HCT116 (cell line): ENCODE measurements at regions not wholly inside any gene's neighbourhood (a gene's known extent, or its start where the extent isn't known, plus 50 kb on each side); places are given as distances from the start of the nearest gene placed in this dataset.

Experiments
- ATAC-seq: fragments of 200-7000 bp; cut with Tn5 transposase; 2 replicates; pipeline ENCODE4 v1.9.1; 2020; ENCODE audit warnings: mild to moderate bottlenecking, moderate library complexity
- BruUV-seq: library from RNA; stranded (reverse); fragments of 400-500 nt; replicated peaks from 2 replicates; lab custom pipeline; 2021; lab: Mats Ljungman, UMichigan
- CTCF ChIA-PET: fragments of 300-600 bp; sonication (Branson Sonifier 250); formaldehyde crosslinking; loops from one replicate; lab custom pipeline; 2021; ENCODE audit warnings: antibody characterized with exemption; lab: Charles Lee
- POLR2A ChIA-PET: fragments of 300-600, 350-600 bp; sonication (Branson Sonifier 250); formaldehyde crosslinking; loops from one replicate; lab custom pipeline; 2021; ENCODE audit warnings: antibody characterized with exemption; lab: Charles Lee
- RAD21 ChIA-PET, 2 experiments: fragments of 300-600 bp; sonication (Branson Sonifier 250); formaldehyde crosslinking; loops; one replicate each; lab custom pipeline; 2023; ENCODE audit warnings: low total read pairs in 2 of 2; ENCODE audit not compliant: uncharacterized antibody in 2 of 2, unreplicated experiment in 2 of 2, low non-redundant PET in 1 of 2; lab: Charles Lee
- DNase-seq: peaks from one replicate; pipeline ENCODE4 v3.0.0-alpha.2; 2010; ENCODE audit warnings: low read depth, low spot score
- H2AFZ ChIP-seq: fragments of 200-600 bp; shearing (Covaris generic), sonication (generic); 2 replicates; pipeline ENCODE4 v1.6.1; 2017; ENCODE audit warnings: low read depth, mixed run types, mixed read lengths, antibody characterized with exemption, low read length; ENCODE audit not compliant: poor library complexity, severe bottlenecking
- H3K27ac ChIP-seq: 2 replicates; pipeline ENCODE4 v1.5.1; 2012; ENCODE audit warnings: low read depth, low read length
- H3K27me3 ChIP-seq: fragments of 200-600 bp; sonication (generic); 2 replicates; pipeline ENCODE4 v1.6.1; 2016; ENCODE audit warnings: mixed run types, low read length, mixed read lengths; ENCODE audit not compliant: insufficient read depth
- H3K36me3 ChIP-seq, 2 experiments: fragments of 200-500 bp in 1 of 2; fragments of 200-600 bp in 1 of 2; sonication (Bioruptor generic) in 1 of 2; sonication (generic) in 1 of 2; 2 replicates each; pipeline versions ENCODE4 v1.5.1 to v1.6.1; 2014 to 2016; ENCODE audit warnings: low read length in 2 of 2, inconsistent platforms in 1 of 2, mixed read lengths in 1 of 2, mixed run types in 1 of 2; ENCODE audit not compliant: insufficient read depth in 2 of 2, control insufficient read depth in 1 of 2
- H3K4me1 ChIP-seq, 2 experiments: fragments of 200-600 bp in 1 of 2; sonication (generic) in 1 of 2; 2 replicates each; pipeline versions ENCODE4 v1.5.1 to v1.6.1; 2012 to 2017; ENCODE audit warnings: low read length in 2 of 2, inconsistent platforms in 1 of 2, mild to moderate bottlenecking in 1 of 2, mixed read lengths in 1 of 2, mixed run types in 1 of 2, moderate library complexity in 1 of 2; ENCODE audit not compliant: insufficient read depth in 2 of 2, control insufficient read depth in 1 of 2
- H3K4me2 ChIP-seq: fragments of 200-600 bp; sonication (generic); 2 replicates; pipeline ENCODE4 v1.6.1; 2017; ENCODE audit warnings: mixed run types, low read length, mixed read lengths
- H3K4me3 ChIP-seq, 2 experiments: fragments of 200-600 bp in 1 of 2; sonication (generic) in 1 of 2; replicated peaks in 1 of 2; 2 replicates each; pipeline ENCODE4 v1.5.1; 2011 to 2016; ENCODE audit warnings: low read length in 2 of 2, control low read depth in 1 of 2, low read depth in 1 of 2, mild to moderate bottlenecking in 1 of 2, mixed read lengths in 1 of 2, mixed run types in 1 of 2
- H3K79me2 ChIP-seq: fragments of 200-600 bp; sonication (generic); 2 replicates; pipeline ENCODE4 v1.6.1; 2017; ENCODE audit warnings: mild to moderate bottlenecking, mixed run types, low read length, moderate library complexity, mixed read lengths; ENCODE audit not compliant: insufficient read depth
- H3K9ac ChIP-seq: fragments of 200-600 bp; sonication (generic); 2 replicates; pipeline ENCODE4 v1.6.1; 2016; ENCODE audit warnings: low read length, mixed read lengths
- H3K9me2 ChIP-seq: fragments of 200-600 bp; sonication (generic), shearing (Covaris generic); 2 replicates; pipeline ENCODE4 v1.6.1; 2017; ENCODE audit warnings: mixed run types, mild to moderate bottlenecking, moderate library complexity; ENCODE audit not compliant: insufficient read depth
- H3K9me3 ChIP-seq, 2 experiments: fragments of 200-500 bp in 1 of 2; fragments of 200-600 bp in 1 of 2; sonication (Bioruptor generic) in 1 of 2; sonication (generic) in 1 of 2; 2 replicates each; pipeline ENCODE4 v1.6.1; 2014 to 2017; ENCODE audit warnings: low read length in 2 of 2, mixed read lengths in 2 of 2, inconsistent platforms in 1 of 2, low read depth in 1 of 2, mild to moderate bottlenecking in 1 of 2, mixed run types in 1 of 2, moderate library complexity in 1 of 2; ENCODE audit not compliant: control insufficient read depth in 1 of 2, insufficient read depth in 1 of 2
- H4K20me1 ChIP-seq: fragments of 200-600 bp; sonication (generic), shearing (Covaris generic); 2 replicates; pipeline ENCODE4 v1.6.1; 2017; ENCODE audit warnings: mixed run types, mild to moderate bottlenecking, moderate library complexity; ENCODE audit not compliant: insufficient read depth
- CEBPB ChIP-seq: IDR thresholded peaks from 2 replicates; pipeline ENCODE4 v1.6.1; 2012; ENCODE audit warnings: low read depth
- EZH2phosphoT487 ChIP-seq: fragments of 200-600 bp; IDR thresholded peaks from 2 replicates; pipeline ENCODE4 v1.6.1; 2018; ENCODE audit warnings: antibody characterized with exemption, borderline replicate concordance
- FOSL1 ChIP-seq: IDR thresholded peaks from 2 replicates; pipeline ENCODE4 v1.6.1; 2012; ENCODE audit warnings: low read depth
- RAD21 ChIP-seq: IDR thresholded peaks from 2 replicates; pipeline ENCODE4 v1.6.1; 2012; ENCODE audit warnings: low read depth, mild to moderate bottlenecking
- SP1 ChIP-seq: IDR thresholded peaks from 2 replicates; pipeline ENCODE4 v1.6.1; 2012; ENCODE audit warnings: low read depth
- ZNF274 ChIP-seq: fragments of 200-500 bp; sonication (Bioruptor generic); IDR thresholded peaks from 2 replicates; pipeline ENCODE4 v1.6.1; 2014; ENCODE audit warnings: mild to moderate bottlenecking, low read depth, low read length, inconsistent platforms
- intact Hi-C: fragments of 100-400 bp; cut with micrococcal nuclease; formaldehyde crosslinking; loops from 2 replicates; pipeline ENCODE4 v1.10.0; 2022
- TF ChIP-seq, protein P1 (sequence below): IDR thresholded peaks from 2 replicates; pipeline ENCODE4 v1.6.1; 2012; ENCODE audit warnings: low read depth
- TF ChIP-seq, protein P2 (sequence below), 3 experiments: fragments of 200-600 bp in 1 of 3; sonication (generic) in 1 of 3; IDR thresholded peaks in 2 of 3; conservative IDR thresholded peaks in 1 of 3; 2 replicates each; pipeline ENCODE4 v1.5.1; 2012 to 2017; ENCODE audit warnings: low read depth in 2 of 3, low read length in 2 of 3, antibody characterized with exemption in 1 of 3, borderline replicate concordance in 1 of 3, control low read depth in 1 of 3, mild to moderate bottlenecking in 1 of 3, mixed read lengths in 1 of 3, mixed run types in 1 of 3, moderate library complexity in 1 of 3; ENCODE audit not compliant: insufficient read depth in 1 of 3
- TF ChIP-seq, protein P3 (sequence below): IDR thresholded peaks from 2 replicates; pipeline ENCODE4 v1.6.1; 2011; ENCODE audit warnings: mild to moderate bottlenecking, low read length, moderate library complexity; ENCODE audit not compliant: insufficient replicate concordance; ENCODE audit errors: extremely low read depth
- TF ChIP-seq, protein P4 (sequence below): IDR thresholded peaks from 2 replicates; pipeline ENCODE4 v1.6.1; 2012

DNA sequence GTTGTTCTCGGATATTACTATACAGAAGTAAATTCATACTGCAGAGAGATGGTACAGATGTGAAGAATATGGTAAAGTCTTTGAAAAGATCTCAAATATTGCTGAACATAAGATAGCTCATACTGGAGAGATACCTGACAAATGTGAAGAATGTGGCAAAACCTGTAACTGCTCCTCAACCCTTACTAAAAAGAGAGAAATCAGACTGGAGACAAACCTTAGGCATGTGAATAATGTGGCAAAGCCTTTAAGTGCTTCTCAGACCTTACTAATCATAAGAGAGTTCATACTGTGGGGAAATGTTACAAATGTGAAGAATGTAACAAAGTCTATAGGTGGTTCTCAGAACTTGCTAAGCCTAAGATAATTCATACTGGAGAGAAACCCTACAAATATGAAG, 986.0 kb upstream of the TSPY4 start (continued):
- TF ChIP-seq, protein P1, sequence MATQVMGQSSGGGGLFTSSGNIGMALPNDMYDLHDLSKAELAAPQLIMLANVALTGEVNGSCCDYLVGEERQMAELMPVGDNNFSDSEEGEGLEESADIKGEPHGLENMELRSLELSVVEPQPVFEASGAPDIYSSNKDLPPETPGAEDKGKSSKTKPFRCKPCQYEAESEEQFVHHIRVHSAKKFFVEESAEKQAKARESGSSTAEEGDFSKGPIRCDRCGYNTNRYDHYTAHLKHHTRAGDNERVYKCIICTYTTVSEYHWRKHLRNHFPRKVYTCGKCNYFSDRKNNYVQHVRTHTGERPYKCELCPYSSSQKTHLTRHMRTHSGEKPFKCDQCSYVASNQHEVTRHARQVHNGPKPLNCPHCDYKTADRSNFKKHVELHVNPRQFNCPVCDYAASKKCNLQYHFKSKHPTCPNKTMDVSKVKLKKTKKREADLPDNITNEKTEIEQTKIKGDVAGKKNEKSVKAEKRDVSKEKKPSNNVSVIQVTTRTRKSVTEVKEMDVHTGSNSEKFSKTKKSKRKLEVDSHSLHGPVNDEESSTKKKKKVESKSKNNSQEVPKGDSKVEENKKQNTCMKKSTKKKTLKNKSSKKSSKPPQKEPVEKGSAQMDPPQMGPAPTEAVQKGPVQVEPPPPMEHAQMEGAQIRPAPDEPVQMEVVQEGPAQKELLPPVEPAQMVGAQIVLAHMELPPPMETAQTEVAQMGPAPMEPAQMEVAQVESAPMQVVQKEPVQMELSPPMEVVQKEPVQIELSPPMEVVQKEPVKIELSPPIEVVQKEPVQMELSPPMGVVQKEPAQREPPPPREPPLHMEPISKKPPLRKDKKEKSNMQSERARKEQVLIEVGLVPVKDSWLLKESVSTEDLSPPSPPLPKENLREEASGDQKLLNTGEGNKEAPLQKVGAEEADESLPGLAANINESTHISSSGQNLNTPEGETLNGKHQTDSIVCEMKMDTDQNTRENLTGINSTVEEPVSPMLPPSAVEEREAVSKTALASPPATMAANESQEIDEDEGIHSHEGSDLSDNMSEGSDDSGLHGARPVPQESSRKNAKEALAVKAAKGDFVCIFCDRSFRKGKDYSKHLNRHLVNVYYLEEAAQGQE = no peak
- no peak for TF ChIP-seq FOSL1
- TF ChIP-seq SP1 = no peak

DNA sequence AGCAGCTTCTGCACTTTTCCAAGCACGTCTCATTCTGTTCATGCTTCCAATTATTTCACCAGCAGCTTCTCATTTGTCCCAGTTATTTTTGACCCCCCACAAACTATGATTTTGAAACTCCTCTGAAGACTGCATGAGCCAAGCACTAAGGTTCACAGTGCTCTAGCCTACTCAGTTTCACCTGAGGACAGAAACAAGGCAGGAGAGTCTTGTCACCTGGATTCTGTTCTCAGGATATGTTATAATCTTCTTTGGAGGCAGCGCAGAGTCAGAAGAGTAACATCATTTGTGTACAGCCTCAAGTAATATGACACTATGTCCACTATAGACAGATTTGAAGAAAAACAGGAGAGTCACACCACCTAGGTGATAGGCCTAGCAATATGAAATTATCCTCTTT, 985.1 kb upstream of the TSPY4 start:
- no TSS peak for BruUV-seq
- H2AFZ ChIP-seq = no peak overlapping the region
- RAD21 ChIA-PET = no interaction called here
- H3K36me3 ChIP-seq = no peaks in the 10 kb centered on the region
- H4K20me1 ChIP-seq = no peaks in the 10 kb centered on the region
- no peak overlapping the region for H3K27ac ChIP-seq
- H3K4me2 ChIP-seq = no peak overlapping the region
- ATAC-seq (no peak), DNase-seq (no peak)
- no peaks in the 10 kb centered on the region for H3K79me2 ChIP-seq
- POLR2A ChIA-PET = no interaction called here
- TF ChIP-seq, protein P1 = no peak
- TF ChIP-seq RAD21 (no peak), EZH2phosphoT487 (no peak), FOSL1 (no peak), ZNF274 (no peak), CEBPB (no peak)
- TF ChIP-seq, protein P2, sequence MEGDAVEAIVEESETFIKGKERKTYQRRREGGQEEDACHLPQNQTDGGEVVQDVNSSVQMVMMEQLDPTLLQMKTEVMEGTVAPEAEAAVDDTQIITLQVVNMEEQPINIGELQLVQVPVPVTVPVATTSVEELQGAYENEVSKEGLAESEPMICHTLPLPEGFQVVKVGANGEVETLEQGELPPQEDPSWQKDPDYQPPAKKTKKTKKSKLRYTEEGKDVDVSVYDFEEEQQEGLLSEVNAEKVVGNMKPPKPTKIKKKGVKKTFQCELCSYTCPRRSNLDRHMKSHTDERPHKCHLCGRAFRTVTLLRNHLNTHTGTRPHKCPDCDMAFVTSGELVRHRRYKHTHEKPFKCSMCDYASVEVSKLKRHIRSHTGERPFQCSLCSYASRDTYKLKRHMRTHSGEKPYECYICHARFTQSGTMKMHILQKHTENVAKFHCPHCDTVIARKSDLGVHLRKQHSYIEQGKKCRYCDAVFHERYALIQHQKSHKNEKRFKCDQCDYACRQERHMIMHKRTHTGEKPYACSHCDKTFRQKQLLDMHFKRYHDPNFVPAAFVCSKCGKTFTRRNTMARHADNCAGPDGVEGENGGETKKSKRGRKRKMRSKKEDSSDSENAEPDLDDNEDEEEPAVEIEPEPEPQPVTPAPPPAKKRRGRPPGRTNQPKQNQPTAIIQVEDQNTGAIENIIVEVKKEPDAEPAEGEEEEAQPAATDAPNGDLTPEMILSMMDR (IDR thresholded peaks at IDR 0.05 in 2 of 3, conservative IDR thresholded peaks at IDR 0.05 in 1 of 3; ENCODE audit: borderline replicate concordance in 1 of 3, insufficient read depth in 1 of 3, low read depth in 2 of 3, low read length in 2 of 3) = no peak
- TF ChIP-seq, protein P3, sequence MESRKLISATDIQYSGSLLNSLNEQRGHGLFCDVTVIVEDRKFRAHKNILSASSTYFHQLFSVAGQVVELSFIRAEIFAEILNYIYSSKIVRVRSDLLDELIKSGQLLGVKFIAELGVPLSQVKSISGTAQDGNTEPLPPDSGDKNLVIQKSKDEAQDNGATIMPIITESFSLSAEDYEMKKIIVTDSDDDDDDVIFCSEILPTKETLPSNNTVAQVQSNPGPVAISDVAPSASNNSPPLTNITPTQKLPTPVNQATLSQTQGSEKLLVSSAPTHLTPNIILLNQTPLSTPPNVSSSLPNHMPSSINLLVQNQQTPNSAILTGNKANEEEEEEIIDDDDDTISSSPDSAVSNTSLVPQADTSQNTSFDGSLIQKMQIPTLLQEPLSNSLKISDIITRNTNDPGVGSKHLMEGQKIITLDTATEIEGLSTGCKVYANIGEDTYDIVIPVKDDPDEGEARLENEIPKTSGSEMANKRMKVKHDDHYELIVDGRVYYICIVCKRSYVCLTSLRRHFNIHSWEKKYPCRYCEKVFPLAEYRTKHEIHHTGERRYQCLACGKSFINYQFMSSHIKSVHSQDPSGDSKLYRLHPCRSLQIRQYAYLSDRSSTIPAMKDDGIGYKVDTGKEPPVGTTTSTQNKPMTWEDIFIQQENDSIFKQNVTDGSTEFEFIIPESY = no peak
- TF ChIP-seq, protein P4, sequence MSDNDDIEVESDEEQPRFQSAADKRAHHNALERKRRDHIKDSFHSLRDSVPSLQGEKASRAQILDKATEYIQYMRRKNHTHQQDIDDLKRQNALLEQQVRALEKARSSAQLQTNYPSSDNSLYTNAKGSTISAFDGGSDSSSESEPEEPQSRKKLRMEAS = no peak
- H3K4me1 ChIP-seq = no peaks in the 10 kb centered on the region
- H3K9ac ChIP-seq = no peak overlapping the region
- no peak overlapping the region for H3K4me3 ChIP-seq
- intact Hi-C loops = no loop called here
- CTCF ChIA-PET = no interaction called here
- H3K9me2 ChIP-seq = no peaks in the 10 kb centered on the region
- no peaks in the 10 kb centered on the region for H3K9me3 ChIP-seq
- H3K27me3 ChIP-seq = no peaks in the 10 kb centered on the region
